GM18873 (cell line): ENCODE measurements at regions not wholly inside any gene's neighbourhood (a gene's known extent, or its start where the extent isn't known, plus 50 kb on each side); places are given as distances from the start of the nearest gene placed in this dataset.

Experiments
- ATAC-seq: cut with Tn5 transposase; IDR thresholded peaks from one replicate; pipeline ENCODE4 v1.9.1; 2021; ENCODE audit warnings: mild to moderate bottlenecking, moderate library complexity, moderate number of reproducible peaks; ENCODE audit not compliant: unreplicated experiment, low FRiP score

GRCh38 chr5:1670351-1670750 lies 129.3 kb downstream of the MRPL36 start:
- no peak for ATAC-seq

DNA sequence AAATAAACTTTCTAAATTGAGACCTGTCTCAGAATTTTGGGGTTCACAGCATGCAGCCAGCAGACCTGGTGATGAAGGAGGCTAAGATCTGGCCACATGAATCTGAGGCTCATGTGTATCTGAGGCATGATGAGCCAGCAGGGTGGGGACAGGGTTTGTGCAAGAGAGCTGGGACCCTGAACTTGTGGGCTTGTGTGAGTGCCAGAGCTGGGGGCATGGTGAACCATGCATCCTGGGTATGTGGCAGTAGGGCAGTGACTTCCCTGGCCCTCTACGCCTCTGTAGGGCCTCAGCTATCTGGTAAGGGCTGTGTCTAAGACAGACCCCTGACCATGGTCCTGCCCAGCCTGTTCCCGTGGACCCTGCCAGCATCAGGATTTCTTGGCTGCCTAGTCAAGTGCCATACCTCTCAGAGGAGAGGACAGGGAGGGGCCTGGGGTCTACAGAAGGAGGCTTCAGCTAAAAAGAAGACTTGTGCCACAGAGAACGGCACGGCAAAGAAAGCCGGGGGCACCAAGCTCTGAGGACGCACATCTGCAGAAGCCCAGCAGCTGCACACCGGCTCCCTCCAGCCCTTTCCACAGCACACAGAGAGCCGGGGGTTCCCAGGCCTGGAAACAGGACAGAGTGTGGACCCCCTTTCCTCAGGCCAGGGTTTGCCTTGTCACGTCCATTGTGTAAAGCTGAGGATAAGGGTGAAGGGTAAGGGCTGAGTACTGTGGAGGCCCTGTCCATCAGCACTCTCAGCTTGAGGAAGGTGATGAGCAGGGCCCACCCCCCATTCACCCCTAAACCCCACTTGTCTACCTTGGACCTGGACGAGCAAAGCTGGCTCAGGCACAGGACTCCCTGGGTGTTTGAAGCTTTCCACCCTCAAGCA lies 130.1 kb downstream of the MRPL36 start:
- ATAC-seq: no peak

GRCh38 chr5:1668141-1668721 lies 131.4 kb downstream of the MRPL36 start:
- no peak for ATAC-seq

- no peak for ATAC-seq
Measured at GRCh38 chr5:1667648-1668140, 131.9 kb downstream of the MRPL36 start.

DNA sequence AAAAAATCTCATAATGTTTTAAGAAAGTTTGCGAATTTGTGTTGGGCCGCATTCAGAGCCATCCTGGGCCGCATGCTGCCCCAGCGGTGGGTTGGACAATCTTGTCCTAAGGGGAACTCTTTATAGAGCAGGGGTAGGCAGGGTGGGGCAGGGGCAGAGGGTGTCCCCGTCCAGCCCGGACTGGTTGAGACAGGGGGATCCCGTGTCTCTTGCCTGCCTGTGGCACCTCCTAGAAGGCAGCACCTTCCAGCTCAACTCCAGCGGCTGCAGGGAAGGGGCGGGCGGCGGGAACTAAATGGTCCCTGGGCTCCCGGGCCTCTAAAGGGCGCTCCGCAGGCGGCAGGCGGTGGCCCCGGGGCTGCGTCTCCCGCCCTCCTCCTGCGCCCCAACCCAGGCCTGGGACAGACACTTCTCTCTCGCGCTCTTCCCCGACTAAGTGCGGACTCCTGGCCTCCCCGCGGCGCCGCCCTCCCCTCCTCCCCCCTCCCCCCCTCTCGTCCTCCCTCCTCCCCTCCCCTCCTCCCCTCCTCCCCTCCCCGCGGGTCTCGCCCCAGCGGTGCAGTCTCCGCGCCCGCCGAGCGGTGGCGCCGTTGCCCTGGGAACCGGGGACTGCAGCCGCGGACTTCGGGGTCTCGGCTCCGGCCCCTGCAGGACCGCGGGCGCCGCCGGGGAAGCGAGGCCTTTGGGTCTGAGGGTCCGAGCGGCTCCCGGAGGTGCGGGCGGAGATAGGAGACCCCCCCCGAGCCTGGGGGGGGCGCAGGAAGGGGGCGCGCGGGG lies 132.6 kb downstream of the MRPL36 start:
- no peak for ATAC-seq

GRCh38 chr5:1666221-1666620 lies 133.4 kb downstream of the MRPL36 start:
- no peak for ATAC-seq

DNA sequence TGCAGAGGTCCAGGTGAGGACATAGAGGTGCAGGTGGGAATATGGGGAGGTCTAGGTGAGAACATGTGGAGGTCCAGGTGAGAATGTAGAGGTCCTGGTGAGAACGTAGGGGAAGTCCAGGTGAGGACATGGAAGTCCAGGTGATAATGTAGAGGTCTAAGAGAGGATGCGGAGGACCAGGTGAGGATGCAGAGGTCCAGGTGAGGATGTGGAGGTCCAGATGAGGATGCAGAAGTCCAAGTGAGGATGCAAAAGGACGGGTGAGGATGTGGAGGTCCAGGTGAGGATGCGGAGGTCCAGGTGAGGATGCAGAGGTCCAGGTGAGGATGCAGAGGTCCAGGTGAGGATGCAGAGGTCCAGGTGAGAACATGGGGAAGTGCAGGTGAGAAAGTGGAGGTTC lies 133.8 kb downstream of the MRPL36 start:
- ATAC-seq: no peak

DNA sequence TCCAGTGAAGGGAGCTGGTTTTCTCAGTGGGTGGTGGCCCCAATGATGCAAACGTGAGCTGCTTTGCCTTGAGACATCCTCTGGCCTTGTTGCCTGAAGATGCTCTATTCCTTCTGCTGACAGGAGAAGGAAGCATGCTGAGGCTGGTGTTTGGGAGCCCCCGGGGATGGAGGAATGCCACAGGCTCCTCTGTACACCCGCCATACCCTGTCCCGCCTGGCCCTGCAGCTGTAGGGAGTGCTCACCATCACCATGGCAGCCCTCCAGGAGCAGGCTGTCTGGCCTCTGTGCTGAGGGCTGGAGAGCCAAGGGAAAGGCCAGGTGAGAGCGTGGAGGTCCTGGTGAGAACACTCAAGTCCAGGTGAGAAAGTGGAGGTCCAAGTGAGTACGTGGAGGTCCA lies 134.4 kb downstream of the MRPL36 start:
- ATAC-seq: no peak

DNA sequence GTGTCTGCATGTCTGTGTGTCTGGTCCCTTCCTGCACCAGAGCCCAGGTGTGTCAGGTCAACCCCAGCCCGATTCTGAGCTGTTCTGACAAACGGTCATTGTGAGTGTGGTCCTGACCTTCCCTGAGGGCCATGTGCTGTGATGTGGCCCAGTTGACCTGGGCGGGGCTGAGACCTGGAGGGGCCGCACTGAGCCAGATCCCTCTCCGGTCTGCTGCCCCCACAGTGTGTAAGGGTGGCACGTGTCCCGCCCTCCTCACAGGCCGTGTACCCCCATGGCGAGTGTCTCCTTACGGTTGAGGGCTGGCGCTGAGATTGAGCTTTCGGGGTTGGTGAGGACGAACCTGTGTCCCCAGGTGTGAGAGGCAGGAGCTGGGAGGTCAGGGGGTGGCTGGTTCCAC lies 136.5 kb downstream of the MRPL36 start:
- ATAC-seq: no peak

DNA sequence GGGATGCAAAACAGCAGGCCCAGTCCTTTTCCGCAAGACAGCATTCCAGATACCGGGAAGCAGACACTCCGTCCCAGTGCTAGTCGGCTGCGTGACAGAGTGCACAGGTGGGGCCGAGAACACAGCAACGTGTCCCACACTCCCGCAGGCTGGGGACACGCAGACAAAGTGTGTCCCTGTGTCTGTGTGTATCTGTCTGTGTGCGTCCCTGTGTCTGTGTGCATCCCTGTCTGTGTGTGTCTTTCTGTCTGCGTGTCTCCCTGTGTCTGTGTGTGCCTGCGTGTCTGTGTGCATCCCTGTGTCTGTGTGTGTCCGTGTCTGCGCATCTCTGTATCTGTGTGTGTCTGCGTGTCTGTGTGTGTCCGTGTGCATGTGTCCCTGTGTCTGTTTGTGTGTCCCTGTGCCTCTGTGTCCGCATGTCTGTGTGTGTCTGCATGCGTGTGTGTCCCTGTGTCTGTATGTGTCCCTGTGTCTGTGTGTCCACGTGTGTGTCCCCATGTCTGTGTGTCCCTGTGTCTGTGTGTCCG lies 137.0 kb downstream of the MRPL36 start:
- no peak for ATAC-seq

GRCh38 chr5:1661831-1662558 lies 137.6 kb downstream of the MRPL36 start:
- no peak for ATAC-seq

DNA sequence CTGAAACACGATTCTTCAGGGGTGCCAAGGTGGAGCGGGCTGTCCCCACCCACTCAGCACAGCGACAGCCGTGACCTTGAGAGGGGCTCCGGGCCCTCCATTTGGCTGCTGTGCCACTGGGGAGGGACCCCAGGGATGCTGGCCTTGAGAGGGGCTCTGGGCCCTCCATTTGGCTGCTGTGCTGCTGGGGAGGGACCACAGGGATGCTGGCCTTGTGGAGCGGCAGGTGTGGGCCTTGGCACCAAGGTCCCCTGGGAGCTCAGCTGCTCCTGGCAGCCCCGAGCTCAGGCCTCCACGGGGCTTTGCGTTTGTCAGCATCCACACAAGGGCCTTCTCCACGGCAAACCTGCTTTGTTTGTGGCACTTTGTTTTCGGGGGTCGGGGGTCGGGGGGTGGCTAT lies 137.6 kb upstream of the LPCAT1 start:
- no peak for ATAC-seq

DNA sequence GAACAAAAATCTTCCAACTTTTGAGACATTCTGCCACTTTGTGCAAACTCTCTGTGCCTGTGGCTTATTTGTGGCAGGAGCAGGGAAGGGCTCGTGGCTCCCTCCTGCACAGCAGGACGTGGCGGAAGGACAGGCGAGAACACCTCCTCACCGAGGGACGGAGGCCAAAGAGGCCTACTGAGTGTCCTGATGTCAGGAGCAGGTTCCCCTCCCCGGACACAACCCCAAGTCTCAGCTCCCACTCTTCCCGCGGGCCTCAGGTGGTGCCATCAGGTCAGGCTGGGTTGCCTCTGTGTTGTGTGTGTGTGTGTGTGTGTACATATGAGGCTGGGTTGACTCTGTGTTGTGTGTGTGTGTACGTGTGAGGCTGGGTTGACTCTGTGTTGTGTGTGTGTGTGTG lies 136.8 kb upstream of the LPCAT1 start:
- no peak for ATAC-seq

- ATAC-seq: no peak
Measured at GRCh38 chr5:1660001-1660400, 136.2 kb upstream of the LPCAT1 start.

GRCh38 chr5:1659100-1659981 lies 135.6 kb upstream of the LPCAT1 start:
- ATAC-seq: no peak

DNA sequence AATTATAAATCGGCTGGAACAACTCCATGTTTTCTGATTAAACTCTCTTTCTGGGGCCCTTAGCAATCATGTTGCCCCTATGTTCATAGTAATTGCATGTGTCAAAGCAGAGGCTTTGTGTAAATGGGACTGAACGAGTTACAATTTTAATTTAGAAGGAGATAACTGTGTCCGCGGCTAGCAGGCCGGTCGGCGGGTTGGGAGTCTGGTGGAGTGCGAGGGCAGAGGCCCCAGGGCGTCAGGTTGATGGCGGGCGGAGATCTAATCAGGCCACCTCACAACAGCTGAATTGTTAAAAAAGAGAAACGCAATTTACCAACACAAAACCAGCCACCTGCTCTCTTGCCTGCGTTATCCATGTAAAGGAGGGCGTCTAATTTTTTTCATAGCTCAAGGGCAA lies 134.9 kb upstream of the LPCAT1 start:
- no peak for ATAC-seq

GRCh38 chr5:1657161-1657741 lies 133.5 kb upstream of the LPCAT1 start:
- ATAC-seq: no peak

DNA sequence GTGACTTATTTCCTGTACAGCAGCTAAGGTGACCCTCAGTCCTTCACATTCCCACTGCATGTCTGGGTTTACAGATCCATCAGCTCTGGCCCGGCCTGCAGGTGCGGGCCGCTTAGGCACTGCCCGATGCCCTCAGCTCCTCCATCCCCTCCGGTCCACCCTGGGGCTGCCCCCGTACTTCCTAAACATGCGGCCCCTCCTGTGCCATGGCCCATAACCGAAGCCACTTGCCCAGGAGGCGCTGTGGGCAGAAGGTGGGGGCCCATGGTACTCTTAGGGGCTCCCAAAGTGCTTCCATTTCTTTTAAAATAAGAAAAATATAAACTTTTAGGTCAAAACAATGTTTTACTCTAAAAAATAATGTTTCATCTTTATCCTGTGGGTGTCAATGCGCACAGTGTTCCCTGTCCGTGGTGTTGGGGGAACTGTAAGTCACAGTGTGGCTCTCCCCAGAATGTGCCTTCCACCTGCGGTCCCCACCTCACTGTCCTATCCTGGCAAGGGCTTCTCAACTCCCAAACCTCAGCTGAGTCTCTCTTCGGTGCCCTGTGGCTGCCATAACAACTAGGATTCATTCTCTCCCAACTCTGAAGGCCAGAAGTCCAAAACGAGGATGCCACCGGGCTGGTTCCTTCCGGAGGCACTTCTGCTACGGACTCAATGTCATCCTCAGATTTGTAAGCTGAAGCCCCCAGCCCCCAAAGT lies 132.7 kb upstream of the LPCAT1 start:
- no peak for ATAC-seq
